C4-2B (cell line): ENCODE measurements at regions not wholly inside any gene's neighbourhood (a gene's known extent, or its start where the extent isn't known, plus 50 kb on each side); places are given as distances from the start of the nearest gene placed in this dataset.

Experiments
- CTCF ChIP-seq: fragments of 450-650 bp; conservative IDR thresholded peaks from 2 replicates; pipeline ENCODE4 v1.5.1; 2017; ENCODE audit warnings: mild to moderate bottlenecking
- ZFX ChIP-seq: fragments of 450-650 bp; IDR thresholded peaks from 2 replicates; pipeline ENCODE4 v1.6.1; 2017

- TF ChIP-seq CTCF (no peak), ZFX (no peak)
These were observed 931.2 kb upstream of the KCND2 start for GRCh38 chr7:119341822-119342221.
